HG03565 (cell line): ENCODE measurements at regions not wholly inside any gene's neighbourhood (a gene's known extent, or its start where the extent isn't known, plus 50 kb on each side); places are given as distances from the start of the nearest gene placed in this dataset.
"Not testable (repeated sequence)": the region's sequence is repeated elsewhere in the genome, so short reads cannot be mapped to it uniquely, and the experiment has no call there.

Source experiments
- ATAC-seq: cut with Tn5 transposase; IDR thresholded peaks from one replicate; pipeline ENCODE4 v1.9.1; 2021; ENCODE audit warnings: mild to moderate bottlenecking, moderate library complexity; ENCODE audit not compliant: unreplicated experiment

GRCh38 chr16:55015181-55015913 lies 84.7 kb downstream of the IRX5 start:
- no peak for ATAC-seq

GRCh38 chr16:55016515-55016914 lies 85.8 kb downstream of the IRX5 start:
- no peak for ATAC-seq

DNA sequence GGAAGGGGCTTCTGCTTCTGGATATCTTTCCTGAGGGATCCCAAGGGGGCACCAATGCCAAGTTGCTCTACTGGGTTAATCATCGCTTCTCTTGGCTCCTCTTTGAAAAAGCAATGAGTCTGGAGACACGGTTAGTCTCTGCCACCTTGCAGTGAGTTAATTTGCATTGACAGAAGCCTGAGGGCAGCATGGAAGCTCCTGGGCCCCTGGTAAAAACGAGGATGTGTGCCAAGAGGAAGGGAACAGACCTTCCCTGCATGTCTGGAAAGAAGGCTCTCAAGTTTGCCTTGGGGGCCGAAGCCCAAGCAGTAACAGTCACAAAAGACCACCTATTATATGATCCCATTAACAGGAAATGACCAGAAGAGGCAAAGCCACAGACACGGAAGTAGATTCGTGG lies 86.7 kb downstream of the IRX5 start:
- ATAC-seq, result no peak

DNA sequence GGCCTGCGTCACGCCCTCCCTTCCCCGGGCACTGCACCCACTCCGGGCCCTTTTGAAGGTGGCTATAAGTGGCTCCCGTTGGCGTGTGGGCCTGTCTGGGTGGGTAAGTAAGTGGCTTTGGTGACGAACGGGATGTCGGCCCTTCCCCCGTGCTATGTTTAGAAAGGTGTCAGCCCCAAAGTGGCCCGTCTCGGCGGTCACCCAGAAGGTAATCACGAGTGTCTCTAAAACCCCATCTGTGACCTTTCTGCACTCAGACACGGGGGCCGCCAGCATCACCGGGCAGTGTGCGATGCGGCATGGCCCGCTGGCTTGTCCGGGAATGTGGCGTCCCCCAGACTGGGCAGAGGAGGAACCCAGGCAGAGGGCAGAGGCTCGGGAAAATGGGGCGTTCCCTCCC lies 88.2 kb downstream of the IRX5 start:
- no peak for ATAC-seq

GRCh38 chr16:55019419-55020131 lies 88.9 kb downstream of the IRX5 start:
- no peak for ATAC-seq

- ATAC-seq, result no peak
Observed at GRCh38 chr16:55021595-55022475, 91.2 kb downstream of the IRX5 start.

GRCh38 chr16:55027260-55027659 lies 96.6 kb downstream of the IRX5 start:
- not testable (repeated sequence) for ATAC-seq

DNA sequence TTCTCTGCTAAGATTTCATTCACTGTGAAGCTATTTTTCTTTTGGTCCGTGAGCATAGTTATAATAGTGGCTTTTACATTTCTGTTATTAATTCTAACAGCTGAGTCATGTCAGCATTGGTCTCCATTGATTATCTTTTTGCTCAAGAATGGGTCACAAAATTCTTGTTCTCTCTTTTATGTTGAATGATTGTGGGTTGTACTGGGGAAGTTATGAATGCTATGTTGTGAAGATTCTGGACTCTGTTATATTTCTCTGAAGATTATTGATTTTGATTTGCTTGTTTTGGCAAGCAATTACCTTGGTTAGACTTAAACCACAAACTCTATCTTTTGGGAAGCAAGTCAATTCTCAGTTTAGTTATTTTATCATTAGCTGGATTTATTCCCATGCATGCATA lies 98.8 kb downstream of the IRX5 start:
- ATAC-seq, result no peak

GRCh38 chr16:55030944-55031343 lies 100.3 kb downstream of the IRX5 start:
- no peak for ATAC-seq

- ATAC-seq, result no peak
Observed at GRCh38 chr16:55031481-55031880, 100.8 kb downstream of the IRX5 start.

DNA sequence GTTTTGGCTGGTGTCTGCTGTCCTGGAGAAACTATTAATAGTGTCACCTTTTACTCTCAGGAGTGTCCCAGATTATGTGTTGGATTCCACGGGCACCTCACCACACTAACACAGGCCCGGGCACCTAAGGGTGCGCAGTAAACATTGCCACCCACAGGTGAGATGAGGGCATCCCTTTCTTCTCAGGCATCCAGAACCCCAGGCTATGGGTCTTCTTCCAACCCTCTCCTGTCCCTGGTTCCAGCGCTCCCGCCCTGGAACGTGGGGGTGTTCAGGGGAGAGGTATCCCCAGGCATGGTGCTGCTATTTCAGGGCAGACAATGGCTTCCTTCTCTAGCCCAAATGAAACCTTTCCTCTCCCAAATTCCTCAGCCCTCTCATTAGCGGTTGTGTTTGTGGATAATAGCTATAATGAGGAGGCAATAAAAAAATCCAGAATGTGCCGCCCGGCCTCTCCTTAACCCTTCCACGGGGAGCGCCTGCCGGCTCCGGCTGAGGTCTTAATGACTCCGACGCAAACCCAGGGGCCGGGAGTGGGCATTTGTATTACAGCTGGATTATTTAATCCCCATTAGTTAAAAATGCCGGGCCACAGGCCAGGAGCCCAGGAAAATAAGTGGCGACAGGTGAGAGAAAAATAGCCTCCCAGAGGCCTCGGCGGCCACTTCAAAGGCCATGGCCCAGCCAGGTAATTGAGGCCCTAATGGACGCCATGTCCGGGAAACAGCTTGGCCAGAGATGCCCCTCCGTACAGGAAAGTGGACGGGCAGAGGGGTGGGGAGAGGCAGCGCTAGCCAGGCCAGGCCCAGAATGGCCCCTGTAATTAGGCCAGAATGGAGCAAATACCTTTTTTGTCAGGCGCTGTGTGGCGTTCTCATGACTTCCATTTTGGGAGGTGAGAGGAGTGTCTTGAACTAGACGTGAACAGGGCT lies 102.8 kb downstream of the IRX5 start:
- no peak for ATAC-seq

- ATAC-seq, result no peak
Observed at GRCh38 chr16:55035029-55035428, 104.4 kb downstream of the IRX5 start.

DNA sequence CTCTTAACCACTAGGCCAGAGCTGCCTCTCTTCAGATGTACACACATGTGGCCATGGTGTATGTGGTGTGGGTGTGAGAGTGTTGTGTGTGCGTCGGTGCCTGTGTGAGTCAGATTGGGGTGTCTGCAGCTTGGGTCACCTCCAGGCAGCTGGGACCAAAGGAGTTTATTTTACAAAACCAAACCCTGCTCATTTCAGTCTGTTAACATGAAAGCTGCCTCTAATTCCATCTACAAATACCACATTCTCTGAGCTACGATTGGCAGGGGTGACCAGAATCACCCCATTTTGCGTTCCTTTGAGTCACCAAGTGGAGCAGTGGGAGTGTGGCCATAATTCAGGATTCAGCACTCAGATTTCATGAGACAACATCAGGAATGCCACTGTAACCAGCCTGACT lies 105.3 kb downstream of the IRX5 start:
- ATAC-seq, result no peak

GRCh38 chr16:55036371-55036821 lies 105.7 kb downstream of the IRX5 start:
- ATAC-seq, result no peak

DNA sequence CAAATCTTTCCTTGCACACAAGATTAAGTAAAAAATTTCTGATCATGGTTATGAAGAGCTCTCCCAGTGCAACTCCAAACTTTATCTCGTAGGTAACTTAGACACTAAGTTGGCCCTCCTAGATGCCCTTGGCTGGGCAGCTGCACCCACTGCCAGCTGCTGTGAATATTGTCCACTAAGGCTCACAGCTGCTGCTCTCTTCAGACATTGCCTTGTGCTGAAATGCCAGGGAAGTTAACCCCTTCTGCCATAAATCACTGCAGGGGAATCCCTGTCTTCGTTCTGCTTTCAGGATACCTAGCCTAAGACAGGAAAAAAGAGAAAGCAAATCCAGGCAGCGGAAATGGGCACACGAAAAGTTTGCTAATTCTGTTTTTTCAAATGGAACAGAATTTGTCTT lies 106.4 kb downstream of the IRX5 start:
- no peak for ATAC-seq

DNA sequence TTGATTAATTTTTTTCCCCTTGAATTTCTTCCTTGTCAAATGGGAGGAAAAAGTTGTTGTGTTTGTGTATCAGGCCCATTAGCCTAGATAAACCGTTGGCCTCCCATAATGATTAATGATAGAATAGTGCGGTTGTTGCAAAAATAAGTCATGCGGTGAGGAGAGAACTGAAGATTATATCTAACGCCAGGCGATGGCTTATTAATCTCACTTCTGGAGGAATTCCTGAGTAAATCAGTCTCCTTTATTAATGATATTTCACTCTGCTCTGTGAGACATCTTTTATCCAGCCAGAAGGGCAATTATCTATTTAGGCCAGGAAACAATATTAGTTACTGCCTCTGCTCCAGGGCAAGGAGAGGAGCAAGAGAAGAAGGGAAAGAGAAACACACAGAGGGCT lies 107.3 kb downstream of the IRX5 start:
- no peak for ATAC-seq

DNA sequence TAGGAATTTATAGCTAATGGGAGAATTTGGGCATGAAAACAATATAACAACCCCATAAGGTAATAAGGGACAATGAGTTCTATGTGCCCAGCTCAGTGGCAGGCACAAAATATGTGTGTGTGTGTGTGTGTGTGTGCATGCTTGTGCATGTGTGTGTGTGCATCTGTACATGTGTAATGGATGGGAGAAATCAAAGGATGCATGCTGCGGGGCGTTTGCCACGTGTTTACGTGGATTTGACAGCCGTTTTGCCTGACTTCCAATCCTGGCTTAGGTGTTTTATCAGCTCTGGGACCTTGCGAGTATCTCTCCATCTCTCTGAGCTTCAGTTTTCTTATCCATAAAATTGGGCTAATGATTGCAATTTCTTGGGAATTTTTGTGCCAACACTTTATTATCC lies 108.4 kb downstream of the IRX5 start:
- no peak for ATAC-seq

DNA sequence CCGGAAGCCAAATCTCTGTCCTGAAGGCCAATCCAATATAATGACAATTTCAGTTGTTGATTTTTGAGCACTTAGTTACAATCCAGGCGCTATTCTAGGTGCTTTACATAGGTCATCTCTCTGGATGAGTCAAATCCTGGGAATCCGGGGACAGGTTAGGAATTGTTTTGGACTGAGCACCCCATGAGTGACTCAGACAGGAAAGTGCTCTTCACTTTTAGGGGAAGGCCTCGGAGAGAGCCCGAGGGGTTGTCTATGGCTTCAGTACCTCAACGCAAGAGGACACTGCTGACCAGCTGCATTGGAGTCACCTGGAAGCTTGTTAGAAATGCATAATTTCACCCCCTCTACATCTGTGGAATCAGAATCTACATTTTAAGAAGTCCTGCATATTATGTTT lies 108.8 kb downstream of the IRX5 start:
- ATAC-seq, result no peak

- ATAC-seq, result no peak
Observed at GRCh38 chr16:55039931-55040330, 109.3 kb downstream of the IRX5 start.

DNA sequence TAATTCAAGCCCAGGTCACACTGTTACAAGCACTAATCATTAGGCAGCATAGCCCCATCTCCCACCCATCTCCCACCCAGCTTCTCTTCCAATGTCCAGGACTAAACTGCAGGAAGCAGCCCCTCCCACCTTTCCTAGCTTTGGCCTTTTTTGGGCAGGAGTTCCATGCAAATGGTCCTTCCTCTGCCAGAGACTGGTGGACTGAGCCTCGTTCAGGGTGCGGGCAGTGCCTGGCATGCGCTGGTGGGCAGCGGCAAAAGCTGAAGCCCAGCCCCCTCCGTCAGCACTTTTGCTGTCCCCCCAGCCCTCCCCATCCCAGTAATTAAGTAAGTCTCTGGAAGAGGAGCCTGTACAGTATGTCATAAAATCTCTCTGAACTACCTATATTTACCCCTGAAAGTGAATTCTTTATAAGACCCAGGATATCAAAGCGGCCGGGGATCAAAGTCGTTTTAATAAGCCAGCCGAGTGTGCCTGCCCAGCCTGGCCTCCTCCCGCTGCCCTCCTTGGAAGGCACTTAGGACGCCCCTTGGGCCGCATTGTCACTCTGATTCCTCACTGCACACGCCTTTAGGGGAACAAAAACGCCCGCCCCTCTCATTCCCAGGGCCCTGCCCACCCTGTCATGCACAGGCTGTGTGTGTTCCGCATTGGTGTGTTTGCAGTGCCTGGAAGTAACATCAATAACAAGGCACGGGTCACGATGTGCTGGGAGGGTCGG lies 109.9 kb downstream of the IRX5 start:
- no peak for ATAC-seq
